ENCODE measurements at regions not wholly inside any gene's neighbourhood (a gene's known extent, or its start where the extent isn't known, plus 50 kb on each side); places are given as distances from the start of the nearest gene placed in this dataset.

DNA sequence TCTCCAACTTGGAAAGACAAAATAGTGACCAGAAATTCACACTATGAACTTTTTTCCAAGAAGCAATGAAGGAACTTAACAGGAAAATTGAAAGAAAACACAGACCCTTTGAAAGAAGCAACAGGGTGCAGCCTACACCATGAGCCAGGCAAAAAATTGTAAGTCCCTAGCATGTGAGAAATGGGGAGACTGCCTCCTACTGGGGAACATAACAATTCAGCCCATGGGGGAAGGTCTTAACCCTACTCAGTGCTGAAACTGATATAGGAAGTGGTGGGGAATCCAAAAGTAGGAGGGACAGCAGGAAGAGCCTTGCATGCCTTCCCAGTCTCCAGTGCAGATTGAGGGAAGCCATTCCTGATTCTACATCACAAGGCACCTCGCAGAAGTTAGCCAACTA, 235.1 kb upstream of the UFL1 start:
- Histone ChIP-seq H3K4me1 (ENCODE audit: control insufficient read depth, insufficient read depth, low read length) (no peaks in the 10 kb centered on the region), H3K9me3 (ENCODE audit: control insufficient read depth, insufficient read depth, low read depth, low read length) (no peaks in the 10 kb centered on the region), H3K27ac (ENCODE audit: extremely low read depth, low read depth, low read length) (no peak overlapping the region), H3K4me3 (ENCODE audit: low read depth, low read length) (no peak overlapping the region), H3K36me3 (ENCODE audit: control insufficient read depth in 2 of 2, insufficient read depth in 1 of 2, low read length in 2 of 2) (no peaks in the 10 kb centered on the region)
- ChIA-PET CTCF (no interaction called here), POLR2A (no interaction called here)
- no peak for TF ChIP-seq ZNF555 (tag by site-specific recombination; conservative IDR thresholded peaks at IDR 0.05)
- no peak for TF ChIP-seq MZF1 (tag by site-specific recombination; IDR thresholded peaks at IDR 0.05; ENCODE audit: borderline replicate concordance)
- no peak for TF ChIP-seq ZNF843 (tag by site-specific recombination; IDR thresholded peaks at IDR 0.05)
- TF ChIP-seq ZNF140 (tag by site-specific recombination; IDR thresholded peaks at IDR 0.05) = no peak
- TF ChIP-seq, protein P1, sequence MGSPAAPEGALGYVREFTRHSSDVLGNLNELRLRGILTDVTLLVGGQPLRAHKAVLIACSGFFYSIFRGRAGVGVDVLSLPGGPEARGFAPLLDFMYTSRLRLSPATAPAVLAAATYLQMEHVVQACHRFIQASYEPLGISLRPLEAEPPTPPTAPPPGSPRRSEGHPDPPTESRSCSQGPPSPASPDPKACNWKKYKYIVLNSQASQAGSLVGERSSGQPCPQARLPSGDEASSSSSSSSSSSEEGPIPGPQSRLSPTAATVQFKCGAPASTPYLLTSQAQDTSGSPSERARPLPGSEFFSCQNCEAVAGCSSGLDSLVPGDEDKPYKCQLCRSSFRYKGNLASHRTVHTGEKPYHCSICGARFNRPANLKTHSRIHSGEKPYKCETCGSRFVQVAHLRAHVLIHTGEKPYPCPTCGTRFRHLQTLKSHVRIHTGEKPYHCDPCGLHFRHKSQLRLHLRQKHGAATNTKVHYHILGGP (tag by site-specific recombination; IDR thresholded peaks at IDR 0.05) = no peak
- TF ChIP-seq ZBTB17 (tag by site-specific recombination; IDR thresholded peaks at IDR 0.05) = no peak

DNA sequence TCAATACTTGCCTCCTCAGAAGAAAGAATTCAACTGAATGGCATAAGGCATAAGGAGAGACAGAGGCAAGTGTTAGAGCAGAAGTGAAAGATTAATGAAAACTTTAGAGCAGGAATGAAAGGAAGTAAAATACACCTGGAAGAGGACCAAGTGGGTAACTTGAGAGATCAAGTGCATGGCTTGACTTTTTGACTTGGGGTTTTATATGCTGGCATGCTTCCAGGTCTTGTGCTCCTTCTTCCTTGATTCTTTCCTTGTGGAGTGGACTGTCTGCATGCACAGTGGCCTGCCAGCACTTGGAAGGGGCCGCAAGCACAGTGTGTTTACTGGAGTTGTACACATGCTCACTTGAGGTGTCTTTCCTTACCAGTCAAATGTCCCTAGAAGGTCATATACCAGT, 222.1 kb upstream of the UFL1 start:
- Histone ChIP-seq H3K4me1 (ENCODE audit: control insufficient read depth, insufficient read depth, low read length) (no peaks in the 10 kb centered on the region), H3K36me3 (ENCODE audit: control insufficient read depth in 2 of 2, insufficient read depth in 1 of 2, low read length in 2 of 2) (no peaks in the 10 kb centered on the region), H3K9me3 (ENCODE audit: control insufficient read depth, insufficient read depth, low read depth, low read length) (no peaks in the 10 kb centered on the region), H3K27ac (ENCODE audit: extremely low read depth, low read depth, low read length) (no peak overlapping the region), H3K4me3 (ENCODE audit: low read depth, low read length) (no peak overlapping the region)
- ChIA-PET CTCF (interaction anchor here (0.6 kb wide), 1 partner anchor 23 kb away, joined by 4 read pairs; no protein-coding TSS in a partner anchor), POLR2A (no interaction called here)
- TF ChIP-seq ZNF624 (tag by site-specific recombination; IDR thresholded peaks at IDR 0.05) (no peak), ZFHX2 (tag by site-specific recombination; conservative IDR thresholded peaks at IDR 0.05) (no peak)

DNA sequence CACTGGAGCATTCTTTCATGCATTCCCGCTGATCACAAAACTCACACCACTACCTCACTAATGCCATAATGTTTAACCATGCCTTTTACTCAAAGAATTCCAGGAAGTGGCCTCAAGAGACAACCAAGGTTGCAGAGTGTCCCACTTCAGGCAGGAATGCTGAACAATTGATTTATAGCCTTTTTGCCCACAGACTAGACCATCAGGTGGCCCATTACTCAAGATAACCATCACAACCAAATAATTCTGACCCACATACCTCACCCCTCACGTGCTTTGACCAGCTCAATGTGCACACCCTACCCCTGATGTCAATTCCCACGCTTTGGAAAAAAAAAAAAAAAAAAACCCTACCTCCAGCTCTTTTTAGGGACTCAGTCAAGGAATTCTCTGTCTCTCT, 220.6 kb upstream of the UFL1 start:
- H3K9me3 ChIP-seq (ENCODE audit: control insufficient read depth, insufficient read depth, low read depth, low read length) = no peaks in the 10 kb centered on the region
- no peak overlapping the region for H3K27ac ChIP-seq (ENCODE audit: extremely low read depth, low read depth, low read length)
- TF ChIP-seq FEZF1 (tag by site-specific recombination; IDR thresholded peaks at IDR 0.05) (no peak), SCRT2 (tag by site-specific recombination; IDR thresholded peaks at IDR 0.05) (0 out of 2 replicates have a peak, but pooled peaks have one; percentile 17)
- no peaks in the 10 kb centered on the region for H3K4me1 ChIP-seq (ENCODE audit: control insufficient read depth, insufficient read depth, low read length)
- CTCF ChIA-PET = no interaction called here
- H3K36me3 ChIP-seq (ENCODE audit: control insufficient read depth in 2 of 2, insufficient read depth in 1 of 2, low read length in 2 of 2) = no peaks in the 10 kb centered on the region
- POLR2A ChIA-PET = no interaction called here
- no peak overlapping the region for H3K4me3 ChIP-seq (ENCODE audit: low read depth, low read length)

DNA sequence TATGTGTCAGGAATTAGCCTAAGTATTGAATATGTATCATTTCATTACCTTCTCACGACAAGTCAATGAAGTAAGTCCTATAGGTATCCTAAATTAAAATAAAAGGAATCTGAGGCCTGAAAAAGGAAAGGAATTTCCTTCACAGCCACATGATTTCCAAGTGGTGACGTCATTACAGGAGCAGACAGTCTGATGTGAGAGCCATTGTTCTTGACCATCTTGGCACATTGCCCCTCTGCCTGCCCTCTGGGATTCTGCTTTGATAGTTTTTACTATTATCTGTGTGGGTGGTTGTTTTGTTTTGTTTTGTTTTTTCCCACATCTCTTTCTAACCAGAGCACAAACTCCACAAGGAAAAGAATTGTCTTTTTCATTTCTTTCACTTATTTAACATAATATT, 219.8 kb upstream of the UFL1 start:
- no peak overlapping the region for H3K4me3 ChIP-seq (ENCODE audit: low read depth, low read length)
- TF ChIP-seq, protein P2, sequence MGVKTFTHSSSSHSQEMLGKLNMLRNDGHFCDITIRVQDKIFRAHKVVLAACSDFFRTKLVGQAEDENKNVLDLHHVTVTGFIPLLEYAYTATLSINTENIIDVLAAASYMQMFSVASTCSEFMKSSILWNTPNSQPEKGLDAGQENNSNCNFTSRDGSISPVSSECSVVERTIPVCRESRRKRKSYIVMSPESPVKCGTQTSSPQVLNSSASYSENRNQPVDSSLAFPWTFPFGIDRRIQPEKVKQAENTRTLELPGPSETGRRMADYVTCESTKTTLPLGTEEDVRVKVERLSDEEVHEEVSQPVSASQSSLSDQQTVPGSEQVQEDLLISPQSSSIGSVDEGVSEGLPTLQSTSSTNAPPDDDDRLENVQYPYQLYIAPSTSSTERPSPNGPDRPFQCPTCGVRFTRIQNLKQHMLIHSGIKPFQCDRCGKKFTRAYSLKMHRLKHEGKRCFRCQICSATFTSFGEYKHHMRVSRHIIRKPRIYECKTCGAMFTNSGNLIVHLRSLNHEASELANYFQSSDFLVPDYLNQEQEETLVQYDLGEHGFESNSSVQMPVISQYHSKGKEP (tag by site-specific recombination; IDR thresholded peaks at IDR 0.05) = no peak
- no peak for TF ChIP-seq SETDB1 (IDR thresholded peaks at IDR 0.05; ENCODE audit: insufficient read length, low read length)
- TF ChIP-seq ZNF837 (tag by site-specific recombination; IDR thresholded peaks at IDR 0.05) = no peak
- no peak for TF ChIP-seq MZF1 (tag by site-specific recombination; IDR thresholded peaks at IDR 0.05; ENCODE audit: borderline replicate concordance)
- TF ChIP-seq, protein P3, sequence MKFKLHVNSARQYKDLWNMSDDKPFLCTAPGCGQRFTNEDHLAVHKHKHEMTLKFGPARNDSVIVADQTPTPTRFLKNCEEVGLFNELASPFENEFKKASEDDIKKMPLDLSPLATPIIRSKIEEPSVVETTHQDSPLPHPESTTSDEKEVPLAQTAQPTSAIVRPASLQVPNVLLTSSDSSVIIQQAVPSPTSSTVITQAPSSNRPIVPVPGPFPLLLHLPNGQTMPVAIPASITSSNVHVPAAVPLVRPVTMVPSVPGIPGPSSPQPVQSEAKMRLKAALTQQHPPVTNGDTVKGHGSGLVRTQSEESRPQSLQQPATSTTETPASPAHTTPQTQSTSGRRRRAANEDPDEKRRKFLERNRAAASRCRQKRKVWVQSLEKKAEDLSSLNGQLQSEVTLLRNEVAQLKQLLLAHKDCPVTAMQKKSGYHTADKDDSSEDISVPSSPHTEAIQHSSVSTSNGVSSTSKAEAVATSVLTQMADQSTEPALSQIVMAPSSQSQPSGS (tag by site-specific recombination; IDR thresholded peaks at IDR 0.05; ENCODE audit: low read depth) = peak; percentile 81
- TF ChIP-seq, protein P4, sequence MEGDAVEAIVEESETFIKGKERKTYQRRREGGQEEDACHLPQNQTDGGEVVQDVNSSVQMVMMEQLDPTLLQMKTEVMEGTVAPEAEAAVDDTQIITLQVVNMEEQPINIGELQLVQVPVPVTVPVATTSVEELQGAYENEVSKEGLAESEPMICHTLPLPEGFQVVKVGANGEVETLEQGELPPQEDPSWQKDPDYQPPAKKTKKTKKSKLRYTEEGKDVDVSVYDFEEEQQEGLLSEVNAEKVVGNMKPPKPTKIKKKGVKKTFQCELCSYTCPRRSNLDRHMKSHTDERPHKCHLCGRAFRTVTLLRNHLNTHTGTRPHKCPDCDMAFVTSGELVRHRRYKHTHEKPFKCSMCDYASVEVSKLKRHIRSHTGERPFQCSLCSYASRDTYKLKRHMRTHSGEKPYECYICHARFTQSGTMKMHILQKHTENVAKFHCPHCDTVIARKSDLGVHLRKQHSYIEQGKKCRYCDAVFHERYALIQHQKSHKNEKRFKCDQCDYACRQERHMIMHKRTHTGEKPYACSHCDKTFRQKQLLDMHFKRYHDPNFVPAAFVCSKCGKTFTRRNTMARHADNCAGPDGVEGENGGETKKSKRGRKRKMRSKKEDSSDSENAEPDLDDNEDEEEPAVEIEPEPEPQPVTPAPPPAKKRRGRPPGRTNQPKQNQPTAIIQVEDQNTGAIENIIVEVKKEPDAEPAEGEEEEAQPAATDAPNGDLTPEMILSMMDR (tag by site-specific recombination; IDR thresholded peaks at IDR 0.05) = no peak
- TF ChIP-seq ZNF830 (tag by site-specific recombination; IDR thresholded peaks at IDR 0.05; ENCODE audit: low read depth) = no peak
- no peak for TF ChIP-seq ZNF514 (tag by site-specific recombination; IDR thresholded peaks at IDR 0.05)
- H3K36me3 ChIP-seq (ENCODE audit: control insufficient read depth in 2 of 2, insufficient read depth in 1 of 2, low read length in 2 of 2) = no peaks in the 10 kb centered on the region
- H3K27ac ChIP-seq (ENCODE audit: extremely low read depth, low read depth, low read length) = no peak overlapping the region
- CTCF ChIA-PET = no interaction called here
- POLR2A ChIA-PET = no interaction called here
- no peaks in the 10 kb centered on the region for H3K4me1 ChIP-seq (ENCODE audit: control insufficient read depth, insufficient read depth, low read length)
- H3K9me3 ChIP-seq (ENCODE audit: control insufficient read depth, insufficient read depth, low read depth, low read length) = no peaks in the 10 kb centered on the region

Data from HEK293 (cell line).